CD4-positive, alpha-beta T cell treated with Interleukin-17A for 4 hours (primary cell): ENCODE measurements at regions not wholly inside any gene's neighbourhood (a gene's known extent, or its start where the extent isn't known, plus 50 kb on each side); places are given as distances from the start of the nearest gene placed in this dataset.
"Not testable (repeated sequence)": the region's sequence is repeated elsewhere in the genome, so short reads cannot be mapped to it uniquely, and the experiment has no call there.

Source experiments
- DNase-seq: peaks from one replicate; pipeline ENCODE4 v3.0.0-alpha.2; 2020; ENCODE audit warnings: mixed read lengths

GRCh38 chr12:69136931-69137613 is 102.3 kb upstream of the CPSF6 start:
- no peak for DNase-seq

GRCh38 chr12:69141074-69141473 is 98.3 kb upstream of the CPSF6 start:
- DNase-seq, result no peak

DNA sequence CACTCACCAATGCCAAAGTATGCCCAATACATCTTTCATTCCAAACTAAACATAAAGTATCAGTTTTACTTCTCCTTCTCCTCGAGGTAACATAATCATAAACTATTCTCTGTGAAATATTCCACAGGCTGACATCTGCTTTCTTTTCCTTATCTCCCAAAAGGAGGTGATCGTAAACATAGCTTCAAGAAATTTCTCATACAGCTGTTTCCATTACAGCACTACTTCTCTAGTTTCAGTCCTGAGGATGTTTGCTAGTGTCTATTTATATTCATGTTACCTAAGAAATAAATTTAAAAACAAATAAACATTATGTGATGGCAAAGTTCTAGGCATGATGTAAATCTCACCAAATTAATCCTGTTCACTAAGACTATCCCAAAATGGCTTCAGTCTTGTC is 90.1 kb upstream of the CPSF6 start:
- DNase-seq, result no peak

- no peak for DNase-seq
These were observed 89.1 kb upstream of the CPSF6 start for GRCh38 chr12:69150083-69150795.

GRCh38 chr12:69150796-69151127 is 88.6 kb upstream of the CPSF6 start:
- DNase-seq, result no peak

DNA sequence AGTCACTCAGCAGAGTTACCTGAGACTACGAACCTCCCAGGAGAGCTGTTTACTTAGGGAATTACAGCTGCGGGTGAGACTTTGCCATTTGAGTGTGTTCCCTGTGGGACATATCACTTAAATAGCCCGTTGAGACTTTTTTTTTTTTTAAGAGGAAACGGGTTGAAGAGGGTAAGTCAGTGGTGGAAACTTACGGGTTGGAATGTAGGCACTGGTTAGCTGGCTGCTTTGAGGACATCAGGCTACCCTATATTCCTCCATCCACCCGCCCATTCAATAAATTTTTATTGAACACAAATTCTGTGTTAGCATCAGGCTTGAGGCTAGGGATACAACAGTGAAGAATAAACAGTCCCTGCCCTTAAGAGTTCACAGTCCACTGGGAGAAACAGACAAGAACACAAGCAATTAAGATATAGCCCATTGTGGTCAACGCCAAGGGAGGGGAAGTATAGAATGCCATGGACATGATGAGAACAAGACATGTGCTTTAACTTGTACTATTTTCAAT is 88.1 kb upstream of the CPSF6 start:
- DNase-seq, result no peak

GRCh38 chr12:69154585-69155363 is 84.6 kb upstream of the CPSF6 start:
- DNase-seq, result peak; percentile 88

DNA sequence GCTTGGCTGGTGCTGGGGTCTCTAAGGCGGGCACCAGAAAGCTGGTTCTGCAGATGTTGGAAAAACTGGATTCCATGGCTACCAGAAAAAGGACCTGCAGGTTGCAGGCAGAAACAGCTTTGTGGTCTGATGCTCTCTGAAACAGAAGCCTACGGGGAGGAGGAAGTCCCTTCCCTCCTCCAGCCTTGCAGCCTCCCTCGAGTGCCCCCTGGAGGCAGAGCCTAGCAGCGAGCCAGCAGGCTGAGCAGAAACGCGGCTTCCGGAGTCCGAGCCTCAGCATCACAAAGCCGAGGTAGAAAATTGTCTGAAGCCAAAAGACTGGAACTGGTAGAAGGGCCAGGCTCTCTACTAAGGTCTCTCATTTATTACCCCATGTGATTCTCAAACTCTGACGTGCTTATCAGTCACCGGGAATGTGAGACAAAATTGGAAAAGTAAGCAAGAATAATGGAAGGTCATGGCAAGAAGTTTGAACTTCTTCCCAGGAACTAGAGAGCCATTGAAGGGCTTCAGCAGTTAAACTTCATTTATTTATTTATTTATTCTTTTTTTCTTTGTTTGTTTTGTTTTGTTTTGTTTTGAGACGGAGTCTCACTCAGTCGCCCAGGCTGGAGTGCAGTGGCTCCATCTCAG is 82.2 kb upstream of the CPSF6 start:
- DNase-seq, result peak; percentile 93

DNA sequence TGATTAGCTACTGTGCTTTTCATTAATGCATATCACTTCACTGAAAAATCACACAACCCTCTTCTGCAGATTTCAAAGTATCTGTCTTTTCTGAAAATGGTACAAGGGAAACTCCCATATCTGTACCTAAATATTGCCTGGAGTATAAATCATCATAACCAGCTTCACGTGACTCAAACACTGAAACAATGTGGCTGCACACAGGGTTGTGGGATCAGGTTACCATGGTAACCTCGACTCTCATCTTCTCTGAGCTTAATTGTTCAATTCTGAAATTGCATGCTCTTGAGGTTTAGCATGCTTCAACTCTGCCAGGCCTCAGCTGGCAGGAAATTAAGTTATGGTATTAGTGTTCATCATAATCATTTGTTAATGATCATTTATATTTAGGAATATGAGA is 77.5 kb upstream of the CPSF6 start:
- DNase-seq, result peak; percentile 31

- DNase-seq, result no peak
These were observed 75.5 kb upstream of the CPSF6 start for GRCh38 chr12:69163681-69164362.

DNA sequence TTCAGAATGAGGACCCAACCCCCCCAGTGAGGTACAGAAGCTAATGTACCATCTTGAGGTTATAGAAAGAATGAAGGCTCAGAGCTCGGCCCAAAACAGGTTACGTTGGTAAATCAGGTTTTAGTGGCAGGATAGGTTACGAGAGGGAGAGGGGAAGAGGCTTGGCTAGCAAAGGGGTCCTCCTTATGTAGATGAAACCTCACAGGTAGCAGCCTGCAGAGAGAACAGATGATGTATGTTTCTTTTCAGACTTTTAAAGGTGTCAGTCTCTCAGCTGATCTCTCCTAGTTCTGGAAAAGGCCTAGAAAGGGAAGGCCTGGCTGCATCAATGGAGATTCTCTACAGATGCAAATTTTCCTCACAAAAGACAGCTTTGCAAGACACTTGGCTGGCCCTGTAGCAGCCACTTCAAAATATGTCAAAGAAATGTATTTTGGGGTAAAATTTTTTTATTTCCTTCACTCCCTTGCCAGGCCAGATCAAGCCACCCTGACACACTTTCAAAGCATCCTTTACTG is 71.7 kb upstream of the CPSF6 start:
- DNase-seq, result no peak

DNA sequence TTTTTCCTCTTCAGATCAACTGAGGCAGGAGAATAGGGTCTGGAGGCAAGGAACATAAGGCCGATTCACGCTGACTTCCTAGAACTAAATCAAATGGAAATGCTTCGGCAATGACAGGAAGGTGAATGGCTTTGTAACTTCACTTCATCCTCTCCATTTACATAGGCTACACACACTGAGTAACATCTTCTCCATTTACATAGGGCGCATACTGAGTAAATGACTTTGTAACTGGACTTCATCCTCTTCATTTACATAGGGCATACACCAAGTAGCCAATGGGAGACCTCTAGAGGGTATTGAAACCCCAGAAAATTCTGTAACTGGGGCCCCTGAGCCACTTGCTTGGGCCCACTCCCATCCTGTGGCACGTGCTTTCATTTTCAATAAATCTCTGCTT is 71.0 kb upstream of the CPSF6 start:
- DNase-seq, result no peak

DNA sequence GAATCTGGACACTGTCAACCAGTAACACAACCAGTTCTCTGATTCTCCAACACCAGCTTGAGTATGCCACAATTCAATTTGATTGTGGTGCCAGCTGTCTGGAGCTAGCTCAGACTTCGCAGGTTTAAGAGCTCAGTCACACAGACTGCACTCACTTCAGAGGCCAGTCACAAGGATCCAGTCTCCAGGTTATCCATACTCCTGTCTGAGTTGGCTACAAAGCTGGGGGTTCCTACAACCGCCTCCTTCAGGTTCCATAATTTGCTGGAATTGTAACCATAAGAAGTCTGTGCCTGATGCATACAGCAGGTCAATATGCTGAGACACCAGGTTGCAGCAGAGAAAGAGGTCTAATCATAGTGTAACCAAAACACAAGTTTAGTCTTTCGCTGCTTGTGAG is 70.5 kb upstream of the CPSF6 start:
- no peak for DNase-seq

- no peak for DNase-seq
These were observed 69.1 kb upstream of the CPSF6 start for GRCh38 chr12:69170293-69170692.

- DNase-seq, result no peak
These were observed 67.5 kb upstream of the CPSF6 start for GRCh38 chr12:69171881-69172280.

GRCh38 chr12:69172491-69172890 is 66.9 kb upstream of the CPSF6 start:
- no peak for DNase-seq

DNA sequence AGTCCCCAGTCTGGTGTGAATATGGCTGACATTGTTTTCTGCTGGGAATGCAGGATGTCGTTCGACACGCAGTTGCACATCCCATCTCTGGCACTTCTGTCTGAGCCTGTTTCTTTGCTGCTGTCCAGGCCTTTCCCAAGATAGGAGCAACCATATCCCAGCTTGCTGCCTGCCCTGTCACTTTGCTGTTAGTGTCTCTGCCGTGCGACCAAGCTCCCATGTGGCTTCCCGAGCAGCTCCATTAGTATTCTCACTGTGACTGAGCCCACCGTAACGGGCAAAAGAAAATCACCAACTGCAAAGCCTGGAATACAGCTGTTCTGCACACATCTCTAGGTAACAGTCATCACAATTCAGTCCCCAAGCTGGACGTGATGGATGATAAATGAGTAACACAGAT is 66.0 kb upstream of the CPSF6 start:
- no peak for DNase-seq

DNA sequence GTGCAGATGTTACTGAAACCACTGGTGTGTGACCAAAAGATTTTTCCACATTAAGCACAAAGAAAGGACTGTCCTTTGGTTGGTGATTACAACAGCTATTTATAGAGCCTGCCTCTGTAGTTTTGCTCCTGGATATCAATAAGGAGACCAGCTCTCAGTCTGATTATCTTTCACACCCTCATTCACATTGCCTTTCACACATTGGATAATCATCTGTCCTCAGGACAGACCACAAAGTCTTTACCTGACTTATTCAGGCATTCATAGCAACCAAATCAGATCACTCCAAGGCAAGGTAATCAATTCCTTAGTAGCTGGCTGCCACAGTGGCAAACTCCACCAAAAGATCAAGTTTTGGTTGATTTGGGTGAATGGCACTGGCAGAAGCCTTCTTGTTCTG is 59.6 kb upstream of the CPSF6 start:
- DNase-seq, result no peak

DNA sequence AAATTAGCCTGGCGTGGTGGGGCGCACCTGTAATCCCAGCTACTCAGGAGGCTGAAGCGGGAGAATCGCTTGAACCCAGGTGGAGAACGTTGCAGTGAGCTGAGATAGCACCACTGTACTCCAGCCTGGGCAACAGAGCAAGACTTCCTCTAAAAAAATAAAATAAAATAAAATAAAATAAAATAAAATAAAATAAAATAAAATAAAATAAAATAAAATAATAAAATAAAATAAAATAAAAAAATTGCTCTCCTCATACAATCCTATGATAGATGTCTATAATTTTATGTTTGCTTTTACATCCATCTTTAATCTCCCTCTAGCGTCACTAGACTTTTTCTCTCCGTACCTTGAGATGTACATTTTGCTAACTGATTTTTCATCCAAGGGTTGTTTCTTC is 51.8 kb upstream of the CPSF6 start:
- not testable (repeated sequence) for DNase-seq

DNA sequence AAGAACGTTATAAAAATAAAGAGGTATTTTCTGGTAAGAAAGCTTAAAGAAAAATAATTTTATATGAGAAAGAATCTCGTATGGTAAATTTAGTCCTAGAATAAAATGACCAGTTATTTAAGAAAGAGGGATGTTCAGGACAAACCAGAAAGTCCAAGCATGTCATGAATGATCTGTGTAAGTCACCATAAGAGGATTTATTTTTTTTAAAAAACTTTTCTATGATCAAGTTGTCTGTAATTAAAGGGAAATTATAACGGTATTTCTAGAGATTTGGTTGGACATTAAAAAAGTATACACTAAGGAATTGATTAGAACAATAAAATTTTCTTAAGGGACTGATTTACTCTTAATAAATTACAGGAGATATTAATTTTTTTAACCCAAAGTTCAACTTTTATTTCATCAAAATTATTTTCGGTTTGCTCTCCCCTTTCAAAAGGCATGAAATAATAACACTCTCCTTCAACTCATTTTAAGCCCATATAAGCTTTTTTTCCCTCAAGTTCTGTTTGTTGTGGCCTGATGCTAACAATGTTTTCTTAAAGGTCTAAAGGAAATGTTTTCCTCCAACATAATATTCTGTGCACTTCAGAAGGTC is 49.9 kb upstream of the CPSF6 start:
- no peak for DNase-seq
